Ishikawa (cell line): ENCODE measurements at regions not wholly inside any gene's neighbourhood (a gene's known extent, or its start where the extent isn't known, plus 50 kb on each side); places are given as distances from the start of the nearest gene placed in this dataset.

Experiments
- CEBPB ChIP-seq: IDR thresholded peaks from 2 replicates; pipeline ENCODE4 v1.6.1; 2012
- CREB1 ChIP-seq: IDR thresholded peaks from 2 replicates; pipeline ENCODE4 v1.6.1; 2012; ENCODE audit warnings: low read depth
- EGR1 ChIP-seq: IDR thresholded peaks from 2 replicates; pipeline ENCODE4 v1.6.1; 2012
- EP300 ChIP-seq: IDR thresholded peaks from 2 replicates; pipeline ENCODE4 v1.6.1; 2012; ENCODE audit warnings: borderline replicate concordance
- FOXM1 ChIP-seq: IDR thresholded peaks from 2 replicates; pipeline ENCODE4 v1.6.1; 2012; ENCODE audit warnings: low read depth, borderline replicate concordance
- NFIC ChIP-seq: IDR thresholded peaks from 2 replicates; pipeline ENCODE4 v1.6.1; 2012
- RAD21 ChIP-seq: IDR thresholded peaks from 2 replicates; pipeline ENCODE4 v1.6.1; 2012; ENCODE audit warnings: low read depth
- TAF1 ChIP-seq: IDR thresholded peaks from 2 replicates; pipeline ENCODE4 v1.6.1; 2012; ENCODE audit warnings: low read depth, mild to moderate bottlenecking
- TCF12 ChIP-seq: IDR thresholded peaks from 2 replicates; pipeline ENCODE4 v1.6.1; 2012; ENCODE audit warnings: low read depth
- TEAD4 ChIP-seq: IDR thresholded peaks from 2 replicates; pipeline ENCODE4 v1.6.1; 2012
- YY1 ChIP-seq: IDR thresholded peaks from 2 replicates; pipeline ENCODE4 v1.6.1; 2012; ENCODE audit warnings: low read depth
- ZBTB7A ChIP-seq: IDR thresholded peaks from 2 replicates; pipeline ENCODE4 v1.6.1; 2012; ENCODE audit warnings: low read depth
- TF ChIP-seq, protein P1 (sequence below): IDR thresholded peaks from 2 replicates; pipeline ENCODE4 v1.6.1; 2012
- TF ChIP-seq, protein P2 (sequence below): IDR thresholded peaks from 2 replicates; pipeline ENCODE4 v1.6.1; 2012
- TF ChIP-seq, protein P3 (sequence below): IDR thresholded peaks from 2 replicates; pipeline ENCODE4 v1.6.1; 2012; ENCODE audit warnings: low read depth, mild to moderate bottlenecking

DNA sequence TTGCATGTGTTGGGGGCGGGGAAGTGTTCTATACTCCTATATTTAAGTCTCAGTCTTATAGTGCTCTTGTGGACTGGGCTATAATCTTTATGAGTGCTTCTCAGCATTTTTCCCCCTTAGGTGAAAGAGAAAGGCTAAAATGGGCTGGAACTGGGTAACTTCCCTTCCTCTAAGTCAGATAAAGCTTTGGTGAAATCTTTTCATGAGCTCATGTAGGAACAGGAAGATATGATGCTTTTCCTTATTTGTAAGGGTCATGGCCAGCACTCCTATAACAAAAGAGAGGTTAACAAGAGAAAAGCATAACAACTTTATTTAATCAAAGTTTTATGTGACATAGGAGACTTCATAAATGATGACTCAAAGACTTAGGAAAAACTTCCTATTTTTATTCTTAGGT, 841.5 kb downstream of the SLC16A7 start:
- no peak for TF ChIP-seq FOXM1
- no peak for TF ChIP-seq NFIC
- TF ChIP-seq ZBTB7A: no peak

DNA sequence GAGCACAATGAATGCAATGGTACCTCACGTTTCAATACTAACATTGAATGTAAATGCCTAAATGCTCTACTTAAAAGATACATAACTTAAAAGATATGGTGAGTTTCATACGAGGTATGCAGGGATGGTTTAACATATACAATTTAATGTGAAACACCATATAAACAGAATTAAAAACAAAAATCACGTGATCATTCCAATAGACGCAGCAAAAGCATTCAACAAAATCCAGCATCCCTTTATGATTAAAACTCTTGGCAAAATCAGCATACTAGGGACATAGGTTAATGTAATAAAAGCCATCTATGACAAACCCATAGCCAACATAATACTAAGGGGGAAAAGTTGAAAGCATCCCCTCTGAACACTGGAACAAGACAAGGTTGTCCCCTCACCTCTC, 845.7 kb downstream of the SLC16A7 start:
- TF ChIP-seq, protein P1, sequence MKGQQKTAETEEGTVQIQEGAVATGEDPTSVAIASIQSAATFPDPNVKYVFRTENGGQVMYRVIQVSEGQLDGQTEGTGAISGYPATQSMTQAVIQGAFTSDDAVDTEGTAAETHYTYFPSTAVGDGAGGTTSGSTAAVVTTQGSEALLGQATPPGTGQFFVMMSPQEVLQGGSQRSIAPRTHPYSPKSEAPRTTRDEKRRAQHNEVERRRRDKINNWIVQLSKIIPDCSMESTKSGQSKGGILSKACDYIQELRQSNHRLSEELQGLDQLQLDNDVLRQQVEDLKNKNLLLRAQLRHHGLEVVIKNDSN: no peak
- TF ChIP-seq EGR1 (no peak), TCF12 (no peak), CEBPB (no peak), YY1 (no peak), TEAD4 (no peak), CREB1 (no peak), EP300 (no peak), NFIC (no peak), TAF1 (no peak)
- TF ChIP-seq, protein P2, sequence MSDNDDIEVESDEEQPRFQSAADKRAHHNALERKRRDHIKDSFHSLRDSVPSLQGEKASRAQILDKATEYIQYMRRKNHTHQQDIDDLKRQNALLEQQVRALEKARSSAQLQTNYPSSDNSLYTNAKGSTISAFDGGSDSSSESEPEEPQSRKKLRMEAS: no peak
- TF ChIP-seq, protein P3, sequence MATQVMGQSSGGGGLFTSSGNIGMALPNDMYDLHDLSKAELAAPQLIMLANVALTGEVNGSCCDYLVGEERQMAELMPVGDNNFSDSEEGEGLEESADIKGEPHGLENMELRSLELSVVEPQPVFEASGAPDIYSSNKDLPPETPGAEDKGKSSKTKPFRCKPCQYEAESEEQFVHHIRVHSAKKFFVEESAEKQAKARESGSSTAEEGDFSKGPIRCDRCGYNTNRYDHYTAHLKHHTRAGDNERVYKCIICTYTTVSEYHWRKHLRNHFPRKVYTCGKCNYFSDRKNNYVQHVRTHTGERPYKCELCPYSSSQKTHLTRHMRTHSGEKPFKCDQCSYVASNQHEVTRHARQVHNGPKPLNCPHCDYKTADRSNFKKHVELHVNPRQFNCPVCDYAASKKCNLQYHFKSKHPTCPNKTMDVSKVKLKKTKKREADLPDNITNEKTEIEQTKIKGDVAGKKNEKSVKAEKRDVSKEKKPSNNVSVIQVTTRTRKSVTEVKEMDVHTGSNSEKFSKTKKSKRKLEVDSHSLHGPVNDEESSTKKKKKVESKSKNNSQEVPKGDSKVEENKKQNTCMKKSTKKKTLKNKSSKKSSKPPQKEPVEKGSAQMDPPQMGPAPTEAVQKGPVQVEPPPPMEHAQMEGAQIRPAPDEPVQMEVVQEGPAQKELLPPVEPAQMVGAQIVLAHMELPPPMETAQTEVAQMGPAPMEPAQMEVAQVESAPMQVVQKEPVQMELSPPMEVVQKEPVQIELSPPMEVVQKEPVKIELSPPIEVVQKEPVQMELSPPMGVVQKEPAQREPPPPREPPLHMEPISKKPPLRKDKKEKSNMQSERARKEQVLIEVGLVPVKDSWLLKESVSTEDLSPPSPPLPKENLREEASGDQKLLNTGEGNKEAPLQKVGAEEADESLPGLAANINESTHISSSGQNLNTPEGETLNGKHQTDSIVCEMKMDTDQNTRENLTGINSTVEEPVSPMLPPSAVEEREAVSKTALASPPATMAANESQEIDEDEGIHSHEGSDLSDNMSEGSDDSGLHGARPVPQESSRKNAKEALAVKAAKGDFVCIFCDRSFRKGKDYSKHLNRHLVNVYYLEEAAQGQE: no peak

DNA sequence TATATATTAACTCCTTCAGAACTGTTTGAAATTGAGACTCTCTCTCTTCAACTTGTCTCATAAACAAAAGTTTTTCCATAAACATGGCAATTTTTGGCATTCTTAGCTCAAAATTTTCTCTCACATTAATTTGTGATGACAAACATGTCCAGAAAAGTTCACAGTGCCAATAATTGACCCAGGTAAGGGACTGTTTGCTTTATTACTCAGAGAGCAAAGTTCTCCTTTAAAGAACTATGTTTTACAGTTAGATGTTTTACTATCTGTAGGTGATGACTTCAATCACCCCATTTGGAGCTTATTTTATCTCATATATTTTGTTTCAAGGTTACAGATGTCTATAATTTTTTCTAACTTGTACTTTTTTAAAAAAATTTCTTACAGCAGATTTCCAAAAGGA, 855.6 kb downstream of the SLC16A7 start:
- TF ChIP-seq, protein P3: no peak
- TF ChIP-seq, protein P2: no peak
- TF ChIP-seq EGR1 (no peak), CEBPB (no peak), YY1 (no peak), EP300 (no peak), RAD21 (no peak), ZBTB7A (no peak), FOXM1 (no peak)
- TF ChIP-seq, protein P1: no peak

DNA sequence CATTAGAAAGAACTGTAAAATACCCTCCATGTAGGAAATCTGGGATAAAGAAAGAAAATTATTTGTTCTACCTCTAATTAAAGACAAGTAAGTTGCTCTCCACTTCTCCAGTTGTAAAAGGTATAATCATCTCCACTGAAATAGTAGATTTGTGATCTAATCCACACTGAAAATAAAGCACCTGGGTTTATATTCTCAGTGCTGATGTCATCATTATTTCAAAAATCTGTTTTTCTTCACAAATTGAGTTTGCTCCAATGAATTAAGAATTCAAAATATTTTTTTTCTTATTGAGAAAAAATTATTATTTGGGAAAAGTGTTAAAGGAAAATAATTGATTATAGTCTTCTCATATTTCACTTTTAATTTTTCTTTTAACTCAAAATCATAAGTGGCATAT, 869.2 kb downstream of the SLC16A7 start:
- TF ChIP-seq CREB1 (no peak), TCF12 (no peak), NFIC (no peak), TEAD4 (no peak), FOXM1 (no peak)

DNA sequence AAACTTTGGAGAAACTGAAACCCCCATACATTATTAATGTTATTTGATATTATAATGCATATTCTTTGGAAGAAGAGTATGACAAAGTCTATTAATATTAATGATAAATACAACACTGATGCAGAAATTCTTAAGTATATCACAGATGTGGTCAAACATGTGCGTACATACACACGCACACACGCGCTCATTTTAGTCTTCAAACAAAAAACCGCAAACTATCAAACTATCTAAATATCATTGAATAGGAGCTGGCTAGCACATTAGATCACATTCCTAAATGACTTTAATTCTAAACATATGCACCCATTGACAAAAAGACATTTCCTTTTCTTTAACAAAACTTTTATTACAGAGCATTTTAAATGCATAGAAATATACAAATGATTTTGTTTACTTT, 872.7 kb downstream of the SLC16A7 start:
- TF ChIP-seq EGR1 (no peak), YY1 (no peak), CEBPB (no peak), FOXM1 (no peak), TEAD4 (no peak), TCF12 (no peak), ZBTB7A (no peak), NFIC (no peak), EP300 (no peak)
- TF ChIP-seq, protein P3: no peak
- TF ChIP-seq, protein P2: no peak
